Mesendoderm (in vitro differentiated cells): ENCODE measurements at regions not wholly inside any gene's neighbourhood (a gene's known extent, or its start where the extent isn't known, plus 50 kb on each side); places are given as distances from the start of the nearest gene placed in this dataset.

Experiments
- DNase-seq: peaks from one replicate; pipeline ENCODE4 v3.0.0; 2013
- H2AK5ac ChIP-seq: 2 replicates; pipeline ENCODE4 v1.6.1; 2013; ENCODE audit warnings: low read length, inconsistent platforms
- H2BK120ac ChIP-seq: 2 replicates; pipeline ENCODE4 v1.6.1; 2013; ENCODE audit warnings: low read depth, mild to moderate bottlenecking, low read length, moderate library complexity, mixed read lengths
- H2BK15ac ChIP-seq: replicated peaks from 2 replicates; pipeline ENCODE4 v1.6.1; 2013; ENCODE audit warnings: low read depth, mild to moderate bottlenecking, moderate library complexity
- H2BK5ac ChIP-seq: 2 replicates; pipeline ENCODE4 v1.6.1; 2013; ENCODE audit warnings: low read length, inconsistent platforms
- H3K18ac ChIP-seq: 2 replicates; pipeline ENCODE4 v1.6.1; 2013; ENCODE audit warnings: mild to moderate bottlenecking, low read length, mixed read lengths
- H3K23ac ChIP-seq: one replicate; pipeline ENCODE4 v1.6.1; 2013; ENCODE audit warnings: low read length
- H3K27ac ChIP-seq: 2 replicates; pipeline ENCODE4 v1.5.1; 2013; ENCODE audit warnings: low read depth, mild to moderate bottlenecking, inconsistent platforms, low read length, moderate library complexity
- H3K27me3 ChIP-seq: 2 replicates; pipeline ENCODE4 v1.6.1; 2013; ENCODE audit warnings: low read length, control low read depth, mild to moderate bottlenecking, inconsistent platforms; ENCODE audit not compliant: insufficient read depth, poor library complexity
- H3K36me3 ChIP-seq: 2 replicates; pipeline ENCODE4 v1.6.1; 2013; ENCODE audit warnings: low read length, inconsistent platforms; ENCODE audit not compliant: control insufficient read depth, insufficient read depth
- H3K4ac ChIP-seq: one replicate; pipeline ENCODE4 v1.6.1; 2013; ENCODE audit warnings: low read depth, mild to moderate bottlenecking, low read length, moderate library complexity
- H3K4me1 ChIP-seq: 2 replicates; pipeline ENCODE4 v1.6.1; 2013; ENCODE audit warnings: low read depth, low read length, inconsistent platforms; ENCODE audit not compliant: control insufficient read depth
- H3K4me2 ChIP-seq: 2 replicates; pipeline ENCODE4 v1.6.1; 2013; ENCODE audit warnings: low read length
- H3K4me3 ChIP-seq: 2 replicates; pipeline ENCODE4 v1.5.1; 2013; ENCODE audit warnings: mild to moderate bottlenecking, low read length
- H3K56ac ChIP-seq: one replicate; pipeline ENCODE4 v1.6.1; 2013; ENCODE audit warnings: low read length
- H3K79me1 ChIP-seq: 2 replicates; pipeline ENCODE4 v1.6.1; 2013; ENCODE audit warnings: low read length, inconsistent platforms
- H3K79me2 ChIP-seq: 2 replicates; pipeline ENCODE4 v1.6.1; 2013; ENCODE audit warnings: mild to moderate bottlenecking, low read length; ENCODE audit not compliant: control insufficient read depth, insufficient read depth
- H3K9ac ChIP-seq: 2 replicates; pipeline ENCODE4 v1.6.1; 2013; ENCODE audit warnings: low read length, inconsistent platforms
- H4K5ac ChIP-seq: one replicate; pipeline ENCODE4 v1.6.1; 2013; ENCODE audit warnings: low read length
- H4K8ac ChIP-seq: one replicate; pipeline ENCODE4 v1.6.1; 2013; ENCODE audit warnings: low read depth, mild to moderate bottlenecking, control low read depth, low read length, moderate library complexity
- WGBS: extraction: QIAGEN DNeasy Blood & Tissue Kit; methylation state at CpG from one replicate; pipeline ENCODE4 v1.1.7; 2013; ENCODE audit warnings: low lambda C conversion rate, missing lambda C conversion rate; ENCODE audit not compliant: insufficient coverage; ENCODE audit errors: extremely low coverage; 5-methylcytosine and 5-hydroxymethylcytosine counted together

DNA sequence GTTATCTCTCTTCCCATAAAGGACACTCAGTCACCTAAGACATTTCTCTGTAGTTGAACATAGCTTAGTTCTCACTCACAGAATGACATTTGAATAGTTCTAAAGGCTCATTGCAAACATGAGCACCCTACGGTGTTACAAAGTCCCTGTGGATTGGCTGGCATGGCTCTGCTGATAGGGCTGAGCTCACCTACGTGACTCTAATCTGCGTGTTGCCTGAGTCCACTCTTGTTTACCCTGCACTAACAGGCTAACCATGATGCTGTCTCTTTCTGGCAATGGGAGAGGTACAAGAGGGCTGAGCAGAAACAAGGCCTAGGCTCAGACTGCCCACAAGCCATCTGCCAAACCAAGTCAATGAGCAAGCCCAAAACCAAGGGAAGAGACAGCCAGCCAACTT is 103.6 kb downstream of the PALM2AKAP2 start:
- H3K4ac ChIP-seq, result no peak overlapping the region
- no peaks in the 10 kb centered on the region for H3K27me3 ChIP-seq
- peak overlapping the region; percentile 3 for H3K23ac ChIP-seq
- H4K5ac ChIP-seq, result no peak overlapping the region
- H2BK5ac ChIP-seq, result no peak overlapping the region
- no peak overlapping the region for H3K4me2 ChIP-seq
- H3K18ac ChIP-seq, result no peak overlapping the region
- H3K4me1 ChIP-seq, result no peaks in the 10 kb centered on the region
- no peak overlapping the region for H3K9ac ChIP-seq
- H3K79me2 ChIP-seq, result no peaks in the 10 kb centered on the region
- no peak overlapping the region for H4K8ac ChIP-seq
- no peak for DNase-seq
- no peak overlapping the region for H3K27ac ChIP-seq
- no peaks in the 10 kb centered on the region for H3K36me3 ChIP-seq
- no peak overlapping the region for H2AK5ac ChIP-seq
- H3K79me1 ChIP-seq, result no peaks in the 10 kb centered on the region
- no peak overlapping the region for H3K56ac ChIP-seq
- no peak overlapping the region for H2BK120ac ChIP-seq
- no peak overlapping the region for H3K4me3 ChIP-seq
- H2BK15ac ChIP-seq, result no peak overlapping the region
- no CpG with 5 or more reads among the region's 3 CpGs for WGBS

- H2BK120ac ChIP-seq, result no peak overlapping the region
- H2AK5ac ChIP-seq, result no peak overlapping the region
- no peak overlapping the region for H3K4me3 ChIP-seq
- no peak overlapping the region for H3K56ac ChIP-seq
- no peaks in the 10 kb centered on the region for H3K27me3 ChIP-seq
- H3K4ac ChIP-seq, result no peak overlapping the region
- no peaks in the 10 kb centered on the region for H3K4me1 ChIP-seq
- WGBS, result no CpG with 5 or more reads among the region's 6 CpGs
- DNase-seq, result no peak
- no peak overlapping the region for H4K5ac ChIP-seq
- no peaks in the 10 kb centered on the region for H3K79me2 ChIP-seq
- H3K4me2 ChIP-seq, result no peak overlapping the region
- H4K8ac ChIP-seq, result no peak overlapping the region
- H3K27ac ChIP-seq, result no peak overlapping the region
- H3K18ac ChIP-seq, result no peak overlapping the region
- no peak overlapping the region for H3K9ac ChIP-seq
- H3K23ac ChIP-seq, result no peak overlapping the region
- no peak overlapping the region for H2BK15ac ChIP-seq
- H2BK5ac ChIP-seq, result no peak overlapping the region
- no peaks in the 10 kb centered on the region for H3K36me3 ChIP-seq
- no peaks in the 10 kb centered on the region for H3K79me1 ChIP-seq
Observed at GRCh38 chr9:109886041-109886440, 106.0 kb downstream of the PALM2AKAP2 start.

DNA sequence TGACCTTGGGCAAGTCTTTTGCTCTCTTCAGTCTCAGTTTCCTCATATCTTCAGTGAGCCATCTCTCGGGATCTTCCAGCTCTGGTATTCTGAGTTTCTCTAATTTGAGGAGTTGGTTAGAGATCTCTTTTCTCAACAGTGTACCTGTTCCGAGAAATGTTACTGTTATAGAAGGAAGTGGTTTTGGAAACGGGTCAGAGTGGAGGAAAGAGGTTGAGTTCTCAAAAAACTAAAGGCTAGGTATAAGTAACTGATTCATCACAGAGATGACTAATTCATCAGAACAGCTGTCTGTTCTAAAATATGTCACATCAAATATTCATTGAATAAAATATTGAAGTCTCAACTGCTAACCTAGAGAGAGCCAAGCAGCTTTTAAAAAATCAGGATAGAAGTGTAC is 106.6 kb downstream of the PALM2AKAP2 start:
- H2AK5ac ChIP-seq, result no peak overlapping the region
- no peak overlapping the region for H3K23ac ChIP-seq
- no peak overlapping the region for H2BK120ac ChIP-seq
- DNase-seq, result no peak
- no peaks in the 10 kb centered on the region for H3K36me3 ChIP-seq
- no peak overlapping the region for H4K8ac ChIP-seq
- H3K18ac ChIP-seq, result no peak overlapping the region
- H2BK15ac ChIP-seq, result no peak overlapping the region
- H2BK5ac ChIP-seq, result no peak overlapping the region
- H4K5ac ChIP-seq, result no peak overlapping the region
- H3K4me1 ChIP-seq, result no peaks in the 10 kb centered on the region
- no peak overlapping the region for H3K56ac ChIP-seq
- no peaks in the 10 kb centered on the region for H3K79me1 ChIP-seq
- no peak overlapping the region for H3K27ac ChIP-seq
- H3K4me3 ChIP-seq, result no peak overlapping the region
- no peaks in the 10 kb centered on the region for H3K27me3 ChIP-seq
- no peaks in the 10 kb centered on the region for H3K79me2 ChIP-seq
- no peak overlapping the region for H3K4ac ChIP-seq
- WGBS, result no CpG with 5 or more reads among the region's 3 CpGs
- no peak overlapping the region for H3K4me2 ChIP-seq
- H3K9ac ChIP-seq, result no peak overlapping the region

DNA sequence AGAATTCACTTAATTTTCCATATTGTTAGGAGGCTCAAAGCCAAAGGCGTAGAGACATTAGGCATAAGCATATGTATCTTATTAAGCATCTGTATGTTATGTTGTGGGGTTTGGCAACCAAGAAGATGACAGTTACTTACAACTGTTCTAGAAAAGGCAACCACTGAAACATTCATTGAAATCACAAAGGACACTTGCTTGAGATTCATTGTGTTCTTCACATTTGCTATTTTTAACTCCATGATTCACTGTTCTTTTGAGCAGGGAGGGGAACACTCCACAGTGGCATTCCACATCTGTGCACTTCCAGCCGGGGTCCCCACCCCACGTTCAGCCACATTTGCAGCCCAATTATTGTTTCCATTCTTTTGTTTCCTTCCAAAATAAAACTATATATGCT is 107.1 kb downstream of the PALM2AKAP2 start:
- H3K27ac ChIP-seq, result no peak overlapping the region
- no peak for DNase-seq
- H3K4me2 ChIP-seq, result no peak overlapping the region
- H3K27me3 ChIP-seq, result no peaks in the 10 kb centered on the region
- H3K79me2 ChIP-seq, result no peaks in the 10 kb centered on the region
- H2BK120ac ChIP-seq, result no peak overlapping the region
- no peaks in the 10 kb centered on the region for H3K36me3 ChIP-seq
- no peak overlapping the region for H3K4ac ChIP-seq
- no peaks in the 10 kb centered on the region for H3K79me1 ChIP-seq
- no peak overlapping the region for H4K5ac ChIP-seq
- H3K9ac ChIP-seq, result no peak overlapping the region
- no peak overlapping the region for H3K56ac ChIP-seq
- no peak overlapping the region for H2BK15ac ChIP-seq
- no peak overlapping the region for H2AK5ac ChIP-seq
- WGBS, result no CpG with 5 or more reads among the region's 3 CpGs
- no peaks in the 10 kb centered on the region for H3K4me1 ChIP-seq
- no peak overlapping the region for H3K18ac ChIP-seq
- no peak overlapping the region for H2BK5ac ChIP-seq
- H3K4me3 ChIP-seq, result no peak overlapping the region
- H4K8ac ChIP-seq, result no peak overlapping the region
- no peak overlapping the region for H3K23ac ChIP-seq

DNA sequence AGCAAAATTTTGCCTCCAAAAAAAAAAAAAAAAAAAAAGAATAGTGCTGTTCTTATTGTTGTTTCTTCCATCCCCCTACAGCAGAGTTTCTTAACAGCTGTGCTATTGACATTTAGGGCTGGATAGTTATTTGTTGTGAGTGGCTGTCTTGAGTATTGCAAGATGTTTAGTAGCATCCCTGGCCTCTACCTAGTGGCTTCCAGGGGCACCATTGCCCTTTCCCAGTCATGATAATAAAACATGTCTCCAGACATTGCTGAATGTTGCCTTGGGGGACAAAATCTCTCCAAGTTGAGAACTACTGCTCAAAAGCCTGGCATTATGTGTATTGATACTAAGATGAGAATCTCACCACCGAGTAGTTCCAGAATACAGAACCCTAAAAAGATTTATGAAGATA is 108.7 kb downstream of the PALM2AKAP2 start:
- no CpG with 5 or more reads among the region's 1 CpG for WGBS
- no peak overlapping the region for H2BK120ac ChIP-seq

DNA sequence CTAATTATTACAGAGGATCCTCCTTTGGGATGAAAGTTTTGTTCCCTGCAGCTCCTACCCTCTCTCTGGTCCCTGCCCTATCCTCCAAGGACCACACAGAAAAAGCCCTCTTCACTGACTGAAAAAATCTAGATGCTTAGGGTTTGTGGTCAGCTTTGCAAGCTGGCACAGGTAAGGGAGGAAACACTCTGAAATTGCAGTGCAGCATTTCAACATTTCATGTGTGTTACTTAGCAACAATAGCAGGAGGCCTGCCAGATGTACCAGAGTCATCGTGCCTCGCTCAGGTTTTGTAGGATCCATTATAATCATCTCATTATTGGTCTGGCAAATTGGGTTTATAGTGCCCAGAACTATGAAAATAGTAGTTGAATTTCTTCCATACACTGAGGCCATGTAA is 109.5 kb downstream of the PALM2AKAP2 start:
- DNase-seq, result no peak
- no CpG with 5 or more reads among the region's 2 CpGs for WGBS
- Histone ChIP-seq H3K23ac (no peak overlapping the region), H3K4me1 (no peaks in the 10 kb centered on the region), H3K4me2 (no peak overlapping the region), H3K79me1 (no peaks in the 10 kb centered on the region), H4K8ac (no peak overlapping the region), H3K18ac (no peak overlapping the region), H3K27ac (no peak overlapping the region), H3K4ac (no peak overlapping the region), H3K56ac (no peak overlapping the region), H3K9ac (no peak overlapping the region), H2BK5ac (no peak overlapping the region), H4K5ac (no peak overlapping the region), H3K79me2 (no peaks in the 10 kb centered on the region), H2BK120ac (no peak overlapping the region), H2BK15ac (no peak overlapping the region), H3K36me3 (no peaks in the 10 kb centered on the region), H3K27me3 (no peaks in the 10 kb centered on the region), H3K4me3 (no peak overlapping the region), H2AK5ac (no peak overlapping the region)

More for the DNA sequence above, 108.7 kb downstream of the PALM2AKAP2 start:
- Histone ChIP-seq H2AK5ac (no peak overlapping the region), H3K56ac (no peak overlapping the region), H4K5ac (no peak overlapping the region), H2BK15ac (no peak overlapping the region), H4K8ac (no peak overlapping the region), H3K79me2 (no peaks in the 10 kb centered on the region), H3K36me3 (no peaks in the 10 kb centered on the region), H3K23ac (no peak overlapping the region), H3K4ac (no peak overlapping the region), H3K27ac (no peak overlapping the region), H3K18ac (no peak overlapping the region), H3K4me3 (no peak overlapping the region), H3K79me1 (no peaks in the 10 kb centered on the region), H2BK5ac (no peak overlapping the region), H3K4me1 (no peaks in the 10 kb centered on the region), H3K9ac (no peak overlapping the region), H3K27me3 (no peaks in the 10 kb centered on the region), H3K4me2 (no peak overlapping the region)
- no peak for DNase-seq
